Nucleus accumbens (tissue), 56 donors: ENCODE measurements at regions not wholly inside any gene's neighbourhood (a gene's known extent, or its start where the extent isn't known, plus 50 kb on each side); places are given as distances from the start of the nearest gene placed in this dataset.

Experiments used
- DNase-seq, 56 donors: peaks; one replicate each; lab custom pipeline; 2025; lab: John Stamatoyannopoulos, UW

- no peak for DNase-seq
Measured at GRCh38 chr20:56945901-56946300, 316.8 kb downstream of the TFAP2C start.

- DNase-seq: no peak
Measured at GRCh38 chr20:56949318-56949717, 317.1 kb downstream of the BMP7 start.

- no peak for DNase-seq
Measured at GRCh38 chr20:56952258-56953047, 314.0 kb downstream of the BMP7 start.

- no peak for DNase-seq
Measured at GRCh38 chr20:56953048-56953586, 313.3 kb downstream of the BMP7 start.

GRCh38 chr20:56954797-56955196 lies 311.6 kb downstream of the BMP7 start:
- DNase-seq: no peak

- no peak for DNase-seq
Measured at GRCh38 chr20:56955680-56956079, 310.8 kb downstream of the BMP7 start.

GRCh38 chr20:56956534-56956933 lies 309.9 kb downstream of the BMP7 start:
- no peak for DNase-seq

GRCh38 chr20:56957737-56958553 lies 308.5 kb downstream of the BMP7 start:
- no peak for DNase-seq

GRCh38 chr20:56964901-56965300 lies 301.5 kb downstream of the BMP7 start:
- no peak for DNase-seq

GRCh38 chr20:56967916-56968315 lies 298.5 kb downstream of the BMP7 start:
- no peak for DNase-seq

GRCh38 chr20:56968376-56969048 lies 297.9 kb downstream of the BMP7 start:
- no peak for DNase-seq

- DNase-seq: peak in 14 of 56 donors; percentile 1 to 56 (median 8)
Measured at GRCh38 chr20:56974499-56975250, 291.8 kb downstream of the BMP7 start.

- DNase-seq: no peak
Measured at GRCh38 chr20:56975838-56976237, 290.6 kb downstream of the BMP7 start.

- DNase-seq: no peak
Measured at GRCh38 chr20:56976336-56976735, 290.1 kb downstream of the BMP7 start.

- no peak for DNase-seq
Measured at GRCh38 chr20:56978475-56978874, 288.0 kb downstream of the BMP7 start.

- no peak for DNase-seq
Measured at GRCh38 chr20:56979125-56979524, 287.3 kb downstream of the BMP7 start.

GRCh38 chr20:56981301-56981700 lies 285.1 kb downstream of the BMP7 start:
- DNase-seq: no peak

- no peak for DNase-seq
Measured at GRCh38 chr20:56983813-56984212, 282.6 kb downstream of the BMP7 start.

- DNase-seq: no peak
Measured at GRCh38 chr20:56985066-56985685, 281.3 kb downstream of the BMP7 start.

- no peak for DNase-seq
Measured at GRCh38 chr20:56986476-56986875, 280.0 kb downstream of the BMP7 start.
